ENCODE measurements at regions not wholly inside any gene's neighbourhood (a gene's known extent, or its start where the extent isn't known, plus 50 kb on each side); places are given as distances from the start of the nearest gene placed in this dataset.

GRCh38 chr6:164905311-164905710 lies 404.1 kb downstream of the C6orf118 start:
- TF ChIP-seq CTCF (conservative IDR thresholded peaks at IDR 0.05; ENCODE audit: low read depth, low read length): no peak
- TF ChIP-seq RAD21 (IDR thresholded peaks at IDR 0.05; ENCODE audit: low read length): no peak
- TF ChIP-seq POLR2A (IDR thresholded peaks at IDR 0.05; ENCODE audit: low read depth, low read length): no peak
- no peak for TF ChIP-seq RFX5 (IDR thresholded peaks at IDR 0.05; ENCODE audit: low read depth, low read length)
- TF ChIP-seq MXI1 (IDR thresholded peaks at IDR 0.05; ENCODE audit: borderline replicate concordance, low read depth, low read length): no peak
- no peak for TF ChIP-seq MAFK (IDR thresholded peaks at IDR 0.05; ENCODE audit: low read depth, low read length)
- no peak for TF ChIP-seq USF2 (IDR thresholded peaks at IDR 0.05; ENCODE audit: low read depth, low read length)
- no peak for TF ChIP-seq FOS (IDR thresholded peaks at IDR 0.05; ENCODE audit: low read depth, low read length)
- TF ChIP-seq MAZ (IDR thresholded peaks at IDR 0.05; ENCODE audit: borderline replicate concordance, low read depth, low read length): no peak
- no peak for TF ChIP-seq CHD1 (IDR thresholded peaks at IDR 0.05; ENCODE audit: low read depth, low read length)
- no peak for TF ChIP-seq ELK1 (IDR thresholded peaks at IDR 0.05; ENCODE audit: borderline replicate concordance, low read depth, low read length)
- TF ChIP-seq SMC3 (IDR thresholded peaks at IDR 0.05; ENCODE audit: low read depth, low read length): no peak
- TF ChIP-seq BHLHE40 (IDR thresholded peaks at IDR 0.05; ENCODE audit: low read depth, low read length): no peak
- TF ChIP-seq CEBPB (IDR thresholded peaks at IDR 0.05; ENCODE audit: low read depth, low read length): no peak

Data from IMR-90 (cell line).